Gastrocnemius medialis (tissue), 4 donors: ENCODE measurements at regions not wholly inside any gene's neighbourhood (a gene's known extent, or its start where the extent isn't known, plus 50 kb on each side); places are given as distances from the start of the nearest gene placed in this dataset.

ENCODE experiments used
- ATAC-seq, 2 donors: fragments of 150-250 bp; one replicate each; pipeline ENCODE4 v1.9.1; 2016
- DNase-seq, 2 donors: peaks; one replicate each; pipeline ENCODE4 v3.0.0-alpha.2; 2019
- H3K27ac ChIP-seq, 4 donors: fragments of 200-600 bp; sonication (generic); 1 replicate in 1 of 4; 2 replicates in 3 of 4; pipeline ENCODE4 v1.5.1; 2016 to 2018; ENCODE audit warnings: mild to moderate bottlenecking in 2 of 4, moderate library complexity in 1 of 4
- H3K27me3 ChIP-seq, 3 donors: fragments of 200-600 bp; sonication (generic) in 2 of 3; 1 replicate in 1 of 3; 2 replicates in 2 of 3; pipeline versions ENCODE4 v1.5.1 to v1.6.0; 2016 to 2019; ENCODE audit warnings: mild to moderate bottlenecking in 1 of 3, moderate library complexity in 1 of 3
- H3K36me3 ChIP-seq, 2 donors: fragments of 200-600 bp; sonication (generic) in 1 of 2; one replicate each; pipeline ENCODE4 v1.5.1; 2017 to 2018
- H3K4me1 ChIP-seq, 2 donors: fragments of 200-600 bp; sonication (generic) in 1 of 2; one replicate each; pipeline ENCODE4 v1.5.1; 2016 to 2017; ENCODE audit warnings: mild to moderate bottlenecking in 2 of 2
- H3K4me3 ChIP-seq, 4 donors: fragments of 200-600 bp; sonication (generic) in 3 of 4; 1 replicate in 1 of 4; 2 replicates in 3 of 4; pipeline ENCODE4 v1.5.1; 2016 to 2019; ENCODE audit warnings: mild to moderate bottlenecking in 2 of 4
- H3K9me3 ChIP-seq, 3 donors: fragments of 200-600 bp; sonication (generic) in 2 of 3; 1 replicate in 1 of 3; 2 replicates in 2 of 3; pipeline ENCODE4 v1.5.1; 2016 to 2019
- CTCF ChIP-seq, 5 experiments: fragments of 450-650 bp in 3 of 5; fragments of 200-600 bp in 2 of 5; sonication (generic) in 2 of 5; IDR thresholded peaks in 4 of 5; conservative IDR thresholded peaks in 1 of 5; 1 replicate in 4 of 5; 2 replicates in 1 of 5; pipeline ENCODE4 v1.5.1; 2016 to 2019; ENCODE audit warnings: antibody characterized with exemption in 5 of 5, mild to moderate bottlenecking in 3 of 5, moderate library complexity in 3 of 5
- POLR2A ChIP-seq, 2 donors: fragments of 450-650 bp; IDR thresholded peaks; one replicate each; pipeline ENCODE4 v1.6.1; 2017; ENCODE audit warnings: antibody characterized with exemption in 2 of 2, mild to moderate bottlenecking in 2 of 2, moderate library complexity in 2 of 2
- in situ Hi-C, 4 donors: fragments of 200-750 bp; cut with MboI; loops; one replicate each; pipeline versions ENCODE4 v1.15.0 to v1.8.0; 2017; ENCODE audit warnings: low sequenced_read_pairs in 4 of 4
- intact Hi-C: fragments of 100-400 bp; cut with DNase I; formaldehyde crosslinking; loops from one replicate; pipeline ENCODE4 v1.15.1; 2023; ENCODE audit warnings: low total_unique reads

GRCh38 chr5:8136271-8136670 lies 267.3 kb downstream of the MTRR start:
- ATAC-seq = no peak
- H3K27me3 ChIP-seq = no peaks in the 10 kb centered on the region

GRCh38 chr5:8137941-8138550 lies 269.1 kb downstream of the MTRR start:
- Histone ChIP-seq H3K27ac (no peak overlapping the region), H3K36me3 (no peaks in the 10 kb centered on the region), H3K4me1 (no peaks in the 10 kb centered on the region), H3K27me3 (no peaks in the 10 kb centered on the region), H3K9me3 (no peaks in the 10 kb centered on the region), H3K4me3 (no peak overlapping the region)
- intact Hi-C loops (no loop called here), in situ Hi-C loops (no loop called here)
- TF ChIP-seq POLR2A (IDR thresholded peaks at IDR 0.05) = no peak
- no peak for TF ChIP-seq CTCF (IDR thresholded peaks at IDR 0.05 in 4 of 5, conservative IDR thresholded peaks at IDR 0.05 in 1 of 5)
- no peak for ATAC-seq
- DNase-seq = no peak

More at GRCh38 chr5:8136271-8136670, 267.3 kb downstream of the MTRR start:
- Histone ChIP-seq H3K9me3 (no peaks in the 10 kb centered on the region), H3K4me1 (no peaks in the 10 kb centered on the region), H3K27ac (no peak overlapping the region), H3K4me3 (no peak overlapping the region), H3K36me3 (no peaks in the 10 kb centered on the region)
- in situ Hi-C loops (no loop called here), intact Hi-C loops (no loop called here)
- no peak for TF ChIP-seq POLR2A (IDR thresholded peaks at IDR 0.05)
- TF ChIP-seq CTCF (IDR thresholded peaks at IDR 0.05 in 4 of 5, conservative IDR thresholded peaks at IDR 0.05 in 1 of 5) = no peak
- no peak for DNase-seq

- TF ChIP-seq POLR2A (IDR thresholded peaks at IDR 0.05) = no peak
- TF ChIP-seq CTCF (IDR thresholded peaks at IDR 0.05 in 4 of 5, conservative IDR thresholded peaks at IDR 0.05 in 1 of 5) = no peak
- intact Hi-C loops (no loop called here), in situ Hi-C loops (no loop called here)
- no peaks in the 10 kb centered on the region for H3K4me1 ChIP-seq
- no peaks in the 10 kb centered on the region for H3K36me3 ChIP-seq
- H3K27ac ChIP-seq = no peak overlapping the region
- ATAC-seq (no peak), DNase-seq (no peak)
- no peaks in the 10 kb centered on the region for H3K9me3 ChIP-seq
- H3K27me3 ChIP-seq = no peaks in the 10 kb centered on the region
- no peak overlapping the region for H3K4me3 ChIP-seq
Measured at GRCh38 chr5:8138884-8139283, 269.9 kb downstream of the MTRR start.

GRCh38 chr5:8150791-8151190 lies 281.8 kb downstream of the MTRR start:
- Histone ChIP-seq H3K27ac (no peak overlapping the region), H3K4me3 (no peak overlapping the region), H3K27me3 (no peaks in the 10 kb centered on the region), H3K36me3 (no peaks in the 10 kb centered on the region), H3K9me3 (no peaks in the 10 kb centered on the region), H3K4me1 (no peaks in the 10 kb centered on the region)
- DNase-seq (no peak), ATAC-seq (no peak)
- intact Hi-C loops (no loop called here), in situ Hi-C loops (no loop called here)
- TF ChIP-seq CTCF (IDR thresholded peaks at IDR 0.05 in 4 of 5, conservative IDR thresholded peaks at IDR 0.05 in 1 of 5) (no peak), POLR2A (IDR thresholded peaks at IDR 0.05) (no peak)

- DNase-seq (no peak), ATAC-seq (no peak)
- intact Hi-C loops (no loop called here), in situ Hi-C loops (no loop called here)
- Histone ChIP-seq H3K36me3 (no peaks in the 10 kb centered on the region), H3K27ac (no peak overlapping the region), H3K4me1 (no peaks in the 10 kb centered on the region), H3K9me3 (no peaks in the 10 kb centered on the region), H3K27me3 (no peaks in the 10 kb centered on the region), H3K4me3 (no peak overlapping the region)
- no peak for TF ChIP-seq POLR2A (IDR thresholded peaks at IDR 0.05)
- no peak for TF ChIP-seq CTCF (IDR thresholded peaks at IDR 0.05 in 4 of 5, conservative IDR thresholded peaks at IDR 0.05 in 1 of 5)
Measured at GRCh38 chr5:8156706-8157105, 287.8 kb downstream of the MTRR start.
